Choroid plexus epithelial cell (primary cell): ENCODE measurements at regions not wholly inside any gene's neighbourhood (a gene's known extent, or its start where the extent isn't known, plus 50 kb on each side); places are given as distances from the start of the nearest gene placed in this dataset.
"Not testable (repeated sequence)": the region's sequence is repeated elsewhere in the genome, so short reads cannot be mapped to it uniquely, and the experiment has no call there.

ENCODE experiments used
- DNase-seq: peaks from one replicate; pipeline ENCODE4 v3.0.0-alpha.2; 2010; ENCODE audit warnings: low read depth
- H3K4me3 ChIP-seq: 2 replicates; pipeline ENCODE4 v1.5.1; 2011; ENCODE audit warnings: low read depth, mild to moderate bottlenecking, control low read depth, low read length, moderate library complexity
- TF ChIP-seq, protein P1 (sequence below): conservative IDR thresholded peaks from 2 replicates; pipeline ENCODE4 v1.5.1; 2011; ENCODE audit warnings: low read depth, mild to moderate bottlenecking, control low read depth, inconsistent platforms, low read length, moderate library complexity

DNA sequence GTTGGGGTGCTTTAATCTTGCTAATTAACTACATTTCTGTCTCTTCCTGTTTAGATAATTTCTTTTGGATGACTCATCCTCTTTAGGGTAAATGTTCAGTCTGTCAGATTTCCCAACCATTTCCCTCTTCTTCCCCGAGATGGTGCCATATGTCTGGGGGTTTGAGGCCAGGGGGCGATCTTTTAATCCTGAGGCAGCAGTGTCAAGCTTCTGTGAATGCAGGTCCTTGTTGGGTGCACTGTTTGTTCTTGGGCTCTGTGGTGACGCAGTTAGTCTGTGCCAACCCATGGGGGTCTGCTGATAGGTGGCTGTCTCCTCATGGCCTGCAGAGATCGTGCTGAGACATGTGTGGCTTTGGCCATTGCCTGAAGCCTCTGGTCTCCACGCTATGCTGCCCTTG lies 420.4 kb downstream of the NDFIP2 start:
- TF ChIP-seq, protein P1, sequence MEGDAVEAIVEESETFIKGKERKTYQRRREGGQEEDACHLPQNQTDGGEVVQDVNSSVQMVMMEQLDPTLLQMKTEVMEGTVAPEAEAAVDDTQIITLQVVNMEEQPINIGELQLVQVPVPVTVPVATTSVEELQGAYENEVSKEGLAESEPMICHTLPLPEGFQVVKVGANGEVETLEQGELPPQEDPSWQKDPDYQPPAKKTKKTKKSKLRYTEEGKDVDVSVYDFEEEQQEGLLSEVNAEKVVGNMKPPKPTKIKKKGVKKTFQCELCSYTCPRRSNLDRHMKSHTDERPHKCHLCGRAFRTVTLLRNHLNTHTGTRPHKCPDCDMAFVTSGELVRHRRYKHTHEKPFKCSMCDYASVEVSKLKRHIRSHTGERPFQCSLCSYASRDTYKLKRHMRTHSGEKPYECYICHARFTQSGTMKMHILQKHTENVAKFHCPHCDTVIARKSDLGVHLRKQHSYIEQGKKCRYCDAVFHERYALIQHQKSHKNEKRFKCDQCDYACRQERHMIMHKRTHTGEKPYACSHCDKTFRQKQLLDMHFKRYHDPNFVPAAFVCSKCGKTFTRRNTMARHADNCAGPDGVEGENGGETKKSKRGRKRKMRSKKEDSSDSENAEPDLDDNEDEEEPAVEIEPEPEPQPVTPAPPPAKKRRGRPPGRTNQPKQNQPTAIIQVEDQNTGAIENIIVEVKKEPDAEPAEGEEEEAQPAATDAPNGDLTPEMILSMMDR = peak; percentile 41
- H3K4me3 ChIP-seq = no peak overlapping the region
- DNase-seq = peak; percentile 58

DNA sequence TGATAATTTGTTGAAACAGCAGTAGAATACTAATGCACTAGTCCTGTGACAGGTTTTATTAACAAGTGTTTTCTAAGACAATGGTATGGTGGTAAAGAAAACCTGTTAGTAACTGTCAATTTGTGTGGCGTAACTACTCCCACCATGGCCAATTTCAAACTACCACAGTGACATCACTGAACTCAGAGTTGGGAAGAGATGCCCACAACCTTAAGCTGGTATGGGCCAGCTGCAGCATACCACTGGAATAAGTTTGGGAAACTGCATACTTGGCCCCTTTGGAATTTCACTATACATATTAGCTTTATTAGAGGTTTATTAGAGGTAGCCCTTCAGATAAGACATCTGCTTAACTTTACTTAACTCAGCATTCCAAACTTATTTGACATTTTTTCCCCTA lies 419.4 kb downstream of the NDFIP2 start:
- no peak for DNase-seq
- H3K4me3 ChIP-seq = no peak overlapping the region
- TF ChIP-seq, protein P1 = no peak

DNA sequence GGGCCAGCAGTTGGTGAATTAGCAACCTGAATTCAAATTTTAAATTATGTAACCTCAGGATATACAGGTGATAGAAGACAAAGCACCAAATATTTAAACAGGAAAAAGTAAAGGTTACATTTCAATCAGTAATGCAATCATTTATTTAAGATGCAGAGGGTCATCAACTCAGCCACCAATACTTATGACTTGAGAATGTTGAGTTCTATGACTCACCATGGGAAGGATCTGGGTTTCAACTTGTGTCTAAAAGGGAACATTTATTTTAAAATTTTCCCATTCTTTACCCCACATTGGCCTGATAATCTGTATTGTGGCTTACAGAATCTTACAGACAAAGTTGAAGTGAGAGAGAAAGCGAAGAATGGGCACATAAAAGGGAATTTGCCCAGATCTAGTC lies 418.0 kb downstream of the NDFIP2 start:
- H3K4me3 ChIP-seq = no peak overlapping the region
- TF ChIP-seq, protein P1 = no peak
- DNase-seq = no peak

DNA sequence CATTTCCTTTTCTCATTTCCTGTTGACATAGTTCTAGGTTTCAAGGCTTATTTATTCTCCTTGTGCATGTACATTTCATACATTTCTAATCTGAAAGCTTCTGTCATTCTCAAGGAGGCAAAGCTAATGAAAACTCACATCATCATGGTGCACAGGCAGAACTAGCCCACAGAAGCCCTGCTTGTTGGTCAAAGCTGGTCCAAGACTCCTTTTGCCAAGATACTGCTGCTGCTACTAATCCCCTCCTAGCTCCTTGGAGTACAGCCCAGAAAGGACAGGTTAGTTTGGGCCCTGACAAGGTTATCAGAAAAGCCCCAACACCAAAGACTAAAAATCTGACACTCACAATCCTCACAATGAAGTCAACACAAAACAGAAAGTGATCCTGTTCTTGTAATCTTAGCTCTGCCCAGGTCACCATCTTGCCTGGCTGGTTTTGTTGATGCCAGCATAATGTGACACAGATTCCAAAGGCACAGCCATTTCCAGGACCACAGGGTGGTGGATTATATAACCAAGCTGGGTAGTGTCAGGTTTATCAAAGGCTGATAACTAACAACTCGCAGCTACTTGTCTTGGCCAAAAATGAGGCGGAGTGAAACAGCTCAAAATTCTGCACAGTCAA lies 417.4 kb downstream of the NDFIP2 start:
- TF ChIP-seq, protein P1 = no peak
- H3K4me3 ChIP-seq = no peak overlapping the region

DNA sequence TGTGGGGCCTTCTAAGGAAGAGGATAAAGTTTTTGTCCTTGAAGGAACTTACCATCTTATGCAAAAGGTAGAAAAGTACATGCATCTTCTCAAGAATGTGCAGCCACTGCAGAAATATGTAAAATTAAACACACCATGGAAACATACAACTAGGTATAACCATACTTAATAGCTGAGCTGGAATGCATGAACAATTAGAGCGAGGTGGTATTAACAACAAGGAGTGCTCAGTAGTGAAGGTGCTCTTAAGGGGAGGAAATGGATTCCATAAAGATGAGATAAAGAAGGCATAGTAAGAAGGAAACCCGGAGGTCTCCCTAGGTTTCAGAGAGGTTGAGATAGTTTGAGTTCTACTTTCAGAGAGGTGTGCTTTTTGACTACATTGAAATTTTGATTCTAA lies 415.9 kb downstream of the NDFIP2 start:
- H3K4me3 ChIP-seq = no peak overlapping the region
- DNase-seq = no peak
- TF ChIP-seq, protein P1 = no peak

More for the DNA sequence above, 417.4 kb downstream of the NDFIP2 start:
- no peak for DNase-seq

DNA sequence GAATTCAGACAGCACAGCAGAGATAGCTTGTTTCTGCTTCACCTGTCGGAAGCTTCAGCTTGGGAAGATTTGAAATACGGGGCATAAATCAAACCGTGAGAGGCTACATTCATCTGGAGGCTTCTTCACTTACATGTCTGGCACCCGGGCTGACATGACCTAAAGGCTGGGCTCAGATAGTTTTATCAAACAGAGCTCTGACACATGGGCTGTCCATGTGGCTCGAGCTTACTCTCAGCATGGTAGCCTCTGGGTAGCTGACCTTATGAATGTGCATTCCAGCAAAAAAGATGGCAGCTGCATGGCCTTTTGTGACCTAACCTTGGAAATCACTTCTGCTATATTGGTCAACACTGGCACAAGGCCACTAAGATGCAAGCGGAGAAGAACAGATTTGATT lies 414.5 kb downstream of the NDFIP2 start:
- DNase-seq = no peak
- H3K4me3 ChIP-seq = no peak overlapping the region
- TF ChIP-seq, protein P1 = no peak

DNA sequence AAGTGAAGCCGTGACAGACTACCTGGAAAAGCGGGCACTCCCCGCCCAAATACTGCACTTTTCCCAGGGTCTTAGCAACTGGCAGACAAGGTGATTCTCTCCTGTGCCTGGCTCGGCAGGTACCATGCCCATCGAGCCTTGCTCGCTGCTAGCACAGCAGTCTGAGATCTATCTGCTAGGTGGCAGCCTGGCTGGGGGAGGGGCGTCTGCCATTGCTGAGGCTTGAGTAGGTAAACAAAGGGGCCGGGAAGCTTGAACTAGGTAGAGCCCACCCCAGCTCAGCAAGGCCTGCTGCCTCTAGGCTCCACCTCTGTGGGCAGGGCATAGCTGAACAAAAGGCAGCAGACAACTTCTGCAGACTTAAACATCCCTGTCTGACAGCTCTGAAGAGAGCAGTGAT lies 406.3 kb downstream of the NDFIP2 start:
- H3K4me3 ChIP-seq, DNase-seq: not testable (repeated sequence)

DNA sequence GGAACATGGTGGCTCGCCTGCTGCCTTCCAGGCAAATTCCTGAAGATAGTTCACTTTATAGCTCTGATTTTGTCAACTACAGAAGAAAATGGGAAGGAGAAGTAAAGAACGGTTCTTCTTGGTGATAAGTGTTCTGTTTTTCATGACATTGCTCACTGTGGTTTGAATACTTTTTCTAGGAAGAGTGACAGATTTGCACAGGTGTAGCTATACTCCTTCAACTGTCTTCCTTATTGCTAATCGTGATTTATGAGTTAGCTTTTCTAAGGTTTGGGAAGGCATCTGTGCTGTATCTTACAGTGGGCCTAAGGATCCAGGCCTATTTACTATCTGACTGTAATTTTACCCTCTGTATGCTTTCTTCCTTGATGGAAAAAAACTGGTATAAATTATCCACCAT lies 405.6 kb downstream of the NDFIP2 start:
- TF ChIP-seq, protein P1 = no peak
- DNase-seq = no peak
- no peak overlapping the region for H3K4me3 ChIP-seq
